ENCODE measurements at regions not wholly inside any gene's neighbourhood (a gene's known extent, or its start where the extent isn't known, plus 50 kb on each side); places are given as distances from the start of the nearest gene placed in this dataset.

GRCh38 chr12:115438314-115438713, 754.3 kb upstream of the TBX3 start:
- Histone ChIP-seq H3K27me3 (ENCODE audit: control insufficient read depth in 1 of 2, insufficient read depth in 2 of 2, low read length in 2 of 2) (no peaks in the 10 kb centered on the region), H3K4me3 (ENCODE audit: low read depth in 1 of 2, low read length in 2 of 2) (no peak overlapping the region), H3K4me1 (ENCODE audit: control insufficient read depth in 2 of 2, insufficient read depth in 2 of 2, low read length in 1 of 2) (no peaks in the 10 kb centered on the region), H3K9me3 (ENCODE audit: control insufficient read depth in 2 of 2, insufficient read depth in 1 of 2, low read depth in 1 of 2, low read length in 1 of 2) (no peaks in the 10 kb centered on the region), H3K36me3 (ENCODE audit: control insufficient read depth in 2 of 2, insufficient read depth in 2 of 2, low read length in 1 of 2) (no peaks in the 10 kb centered on the region), H3K27ac (ENCODE audit: low read depth in 2 of 2, low read length in 1 of 2) (no peak overlapping the region)
- 84 to 87% methylated on average over 4 of the region's 4 CpGs for WGBS, 2 donors

- no peaks in the 10 kb centered on the region for H3K9me3 ChIP-seq (ENCODE audit: control insufficient read depth in 2 of 2, insufficient read depth in 1 of 2, low read depth in 1 of 2, low read length in 1 of 2)
- H3K27me3 ChIP-seq (ENCODE audit: control insufficient read depth in 1 of 2, insufficient read depth in 2 of 2, low read length in 2 of 2) = no peaks in the 10 kb centered on the region
- H3K36me3 ChIP-seq (ENCODE audit: control insufficient read depth in 2 of 2, insufficient read depth in 2 of 2, low read length in 1 of 2) = no peaks in the 10 kb centered on the region
- 58 to 70% methylated on average over 5 of the region's 5 CpGs for WGBS, 2 donors
- H3K4me1 ChIP-seq (ENCODE audit: control insufficient read depth in 2 of 2, insufficient read depth in 2 of 2, low read length in 1 of 2) = no peaks in the 10 kb centered on the region
- no peak overlapping the region for H3K27ac ChIP-seq (ENCODE audit: low read depth in 2 of 2, low read length in 1 of 2)
- no peak overlapping the region for H3K4me3 ChIP-seq (ENCODE audit: low read depth in 1 of 2, low read length in 2 of 2)
Observed at GRCh38 chr12:115437061-115437567, 753.1 kb upstream of the TBX3 start.

- no peaks in the 10 kb centered on the region for H3K27me3 ChIP-seq (ENCODE audit: control insufficient read depth in 1 of 2, insufficient read depth in 2 of 2, low read length in 2 of 2)
- no peaks in the 10 kb centered on the region for H3K36me3 ChIP-seq (ENCODE audit: control insufficient read depth in 2 of 2, insufficient read depth in 2 of 2, low read length in 1 of 2)
- no peaks in the 10 kb centered on the region for H3K9me3 ChIP-seq (ENCODE audit: control insufficient read depth in 2 of 2, insufficient read depth in 1 of 2, low read depth in 1 of 2, low read length in 1 of 2)
- H3K4me1 ChIP-seq (ENCODE audit: control insufficient read depth in 2 of 2, insufficient read depth in 2 of 2, low read length in 1 of 2) = no peaks in the 10 kb centered on the region
- no peak overlapping the region for H3K27ac ChIP-seq (ENCODE audit: low read depth in 2 of 2, low read length in 1 of 2)
- H3K4me3 ChIP-seq (ENCODE audit: low read depth in 1 of 2, low read length in 2 of 2) = no peak overlapping the region
- WGBS, 2 donors = 38 to 39% methylated on average over 9 of the region's 9 CpGs
Observed at GRCh38 chr12:115433014-115433634, 749.1 kb upstream of the TBX3 start.

GRCh38 chr12:115430636-115431035, 746.7 kb upstream of the TBX3 start:
- no peaks in the 10 kb centered on the region for H3K36me3 ChIP-seq (ENCODE audit: control insufficient read depth in 2 of 2, insufficient read depth in 2 of 2, low read length in 1 of 2)
- no peaks in the 10 kb centered on the region for H3K9me3 ChIP-seq (ENCODE audit: control insufficient read depth in 2 of 2, insufficient read depth in 1 of 2, low read depth in 1 of 2, low read length in 1 of 2)
- 90 to 93% methylated on average over 1 of the region's 1 CpG for WGBS, 2 donors

GRCh38 chr12:115426732-115427131, 742.8 kb upstream of the TBX3 start:
- no peak overlapping the region for H3K4me3 ChIP-seq (ENCODE audit: low read depth in 1 of 2, low read length in 2 of 2)

More at GRCh38 chr12:115430636-115431035, 746.7 kb upstream of the TBX3 start:
- Histone ChIP-seq H3K27ac (ENCODE audit: low read depth in 2 of 2, low read length in 1 of 2) (no peak overlapping the region), H3K4me3 (ENCODE audit: low read depth in 1 of 2, low read length in 2 of 2) (no peak overlapping the region), H3K27me3 (ENCODE audit: control insufficient read depth in 1 of 2, insufficient read depth in 2 of 2, low read length in 2 of 2) (no peaks in the 10 kb centered on the region), H3K4me1 (ENCODE audit: control insufficient read depth in 2 of 2, insufficient read depth in 2 of 2, low read length in 1 of 2) (no peaks in the 10 kb centered on the region)

GRCh38 chr12:115424003-115424402, 740.0 kb upstream of the TBX3 start:
- Histone ChIP-seq H3K36me3 (ENCODE audit: control insufficient read depth in 2 of 2, insufficient read depth in 2 of 2, low read length in 1 of 2) (no peaks in the 10 kb centered on the region), H3K4me1 (ENCODE audit: control insufficient read depth in 2 of 2, insufficient read depth in 2 of 2, low read length in 1 of 2) (no peaks in the 10 kb centered on the region)
- WGBS, 2 donors = 82 to 85% methylated on average over 1 of the region's 1 CpG

More at GRCh38 chr12:115426732-115427131, 742.8 kb upstream of the TBX3 start:
- no peak overlapping the region for H3K27ac ChIP-seq (ENCODE audit: low read depth in 2 of 2, low read length in 1 of 2)
- H3K36me3 ChIP-seq (ENCODE audit: control insufficient read depth in 2 of 2, insufficient read depth in 2 of 2, low read length in 1 of 2) = no peaks in the 10 kb centered on the region
- H3K27me3 ChIP-seq (ENCODE audit: control insufficient read depth in 1 of 2, insufficient read depth in 2 of 2, low read length in 2 of 2) = peaks cover 0 to 2% of the 10 kb centered on the region in 2 donors
- H3K4me1 ChIP-seq (ENCODE audit: control insufficient read depth in 2 of 2, insufficient read depth in 2 of 2, low read length in 1 of 2) = no peaks in the 10 kb centered on the region
- H3K9me3 ChIP-seq (ENCODE audit: control insufficient read depth in 2 of 2, insufficient read depth in 1 of 2, low read depth in 1 of 2, low read length in 1 of 2) = no peaks in the 10 kb centered on the region

GRCh38 chr12:115423546-115423987, 739.6 kb upstream of the TBX3 start:
- 61 to 68% methylated on average over 5 of the region's 5 CpGs for WGBS, 2 donors
- no peak overlapping the region for H3K27ac ChIP-seq (ENCODE audit: low read depth in 2 of 2, low read length in 1 of 2)
- H3K4me3 ChIP-seq (ENCODE audit: low read depth in 1 of 2, low read length in 2 of 2) = no peak overlapping the region
- peaks cover 0 to 2% of the 10 kb centered on the region in 2 donors for H3K27me3 ChIP-seq (ENCODE audit: control insufficient read depth in 1 of 2, insufficient read depth in 2 of 2, low read length in 2 of 2)
- no peaks in the 10 kb centered on the region for H3K36me3 ChIP-seq (ENCODE audit: control insufficient read depth in 2 of 2, insufficient read depth in 2 of 2, low read length in 1 of 2)
- no peaks in the 10 kb centered on the region for H3K9me3 ChIP-seq (ENCODE audit: control insufficient read depth in 2 of 2, insufficient read depth in 1 of 2, low read depth in 1 of 2, low read length in 1 of 2)
- H3K4me1 ChIP-seq (ENCODE audit: control insufficient read depth in 2 of 2, insufficient read depth in 2 of 2, low read length in 1 of 2) = no peaks in the 10 kb centered on the region

More at GRCh38 chr12:115424003-115424402, 740.0 kb upstream of the TBX3 start:
- H3K4me3 ChIP-seq (ENCODE audit: low read depth in 1 of 2, low read length in 2 of 2) = no peak overlapping the region
- peaks cover 0 to 2% of the 10 kb centered on the region in 2 donors for H3K27me3 ChIP-seq (ENCODE audit: control insufficient read depth in 1 of 2, insufficient read depth in 2 of 2, low read length in 2 of 2)
- H3K9me3 ChIP-seq (ENCODE audit: control insufficient read depth in 2 of 2, insufficient read depth in 1 of 2, low read depth in 1 of 2, low read length in 1 of 2) = no peaks in the 10 kb centered on the region
- no peak overlapping the region for H3K27ac ChIP-seq (ENCODE audit: low read depth in 2 of 2, low read length in 1 of 2)

- H3K4me3 ChIP-seq (ENCODE audit: low read depth in 1 of 2, low read length in 2 of 2) = no peak overlapping the region
- H3K4me1 ChIP-seq (ENCODE audit: control insufficient read depth in 2 of 2, insufficient read depth in 2 of 2, low read length in 1 of 2) = no peaks in the 10 kb centered on the region
- H3K9me3 ChIP-seq (ENCODE audit: control insufficient read depth in 2 of 2, insufficient read depth in 1 of 2, low read depth in 1 of 2, low read length in 1 of 2) = no peaks in the 10 kb centered on the region
- H3K27ac ChIP-seq (ENCODE audit: low read depth in 2 of 2, low read length in 1 of 2) = no peak overlapping the region
- peaks cover 0 to 2% of the 10 kb centered on the region in 2 donors for H3K27me3 ChIP-seq (ENCODE audit: control insufficient read depth in 1 of 2, insufficient read depth in 2 of 2, low read length in 2 of 2)
- no peaks in the 10 kb centered on the region for H3K36me3 ChIP-seq (ENCODE audit: control insufficient read depth in 2 of 2, insufficient read depth in 2 of 2, low read length in 1 of 2)
Observed at GRCh38 chr12:115422845-115423545, 739.0 kb upstream of the TBX3 start.

- no peaks in the 10 kb centered on the region for H3K36me3 ChIP-seq (ENCODE audit: control insufficient read depth in 2 of 2, insufficient read depth in 2 of 2, low read length in 1 of 2)
- peaks cover 0 to 2% of the 10 kb centered on the region in 2 donors for H3K27me3 ChIP-seq (ENCODE audit: control insufficient read depth in 1 of 2, insufficient read depth in 2 of 2, low read length in 2 of 2)
- 76 to 84% methylated on average over 9 of the region's 9 CpGs for WGBS, 2 donors
- H3K4me3 ChIP-seq (ENCODE audit: low read depth in 1 of 2, low read length in 2 of 2) = no peak overlapping the region
- H3K4me1 ChIP-seq (ENCODE audit: control insufficient read depth in 2 of 2, insufficient read depth in 2 of 2, low read length in 1 of 2) = no peaks in the 10 kb centered on the region
- H3K9me3 ChIP-seq (ENCODE audit: control insufficient read depth in 2 of 2, insufficient read depth in 1 of 2, low read depth in 1 of 2, low read length in 1 of 2) = no peaks in the 10 kb centered on the region
- no peak overlapping the region for H3K27ac ChIP-seq (ENCODE audit: low read depth in 2 of 2, low read length in 1 of 2)
Observed at GRCh38 chr12:115421796-115422709, 738.1 kb upstream of the TBX3 start.
